HG03097 (cell line): ENCODE measurements at regions not wholly inside any gene's neighbourhood (a gene's known extent, or its start where the extent isn't known, plus 50 kb on each side); places are given as distances from the start of the nearest gene placed in this dataset.

Source experiments
- ATAC-seq: cut with Tn5 transposase; IDR thresholded peaks from one replicate; pipeline ENCODE4 v1.9.1; 2021; ENCODE audit not compliant: unreplicated experiment, low FRiP score

DNA sequence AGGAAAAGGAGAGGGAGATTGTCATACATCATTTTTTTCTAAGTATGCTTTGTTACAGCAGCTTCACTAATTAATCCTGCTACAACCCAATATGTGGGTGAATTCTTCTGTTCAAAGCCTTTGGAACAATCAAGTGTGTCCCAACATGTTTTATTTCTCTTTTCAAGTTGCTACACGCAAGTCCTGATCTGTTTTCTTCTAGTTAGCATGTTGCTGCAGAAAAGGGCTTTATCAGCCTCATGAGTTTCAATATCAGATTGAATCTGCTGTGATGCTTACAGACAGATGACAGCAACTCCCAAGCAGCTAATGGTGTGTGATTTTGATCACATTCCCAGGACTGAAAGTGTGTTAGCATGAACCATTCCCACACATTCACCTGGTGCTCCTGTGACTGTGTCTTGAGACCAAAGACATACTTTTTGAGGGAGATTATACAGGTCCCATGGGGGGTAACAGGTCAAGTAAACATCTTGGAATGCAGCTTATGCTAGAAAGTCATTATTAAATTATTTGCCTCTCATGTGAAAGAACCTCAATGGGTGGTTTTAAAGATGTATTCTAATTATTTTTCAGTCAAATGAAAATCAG, 96.9 kb upstream of the KCNJ16 start:
- no peak for ATAC-seq

GRCh38 chr17:69981441-69981840, 93.6 kb upstream of the KCNJ16 start:
- no peak for ATAC-seq

GRCh38 chr17:69995476-69995875, 79.5 kb upstream of the KCNJ16 start:
- no peak for ATAC-seq

- ATAC-seq, result no peak
Measured at GRCh38 chr17:69997332-69997731, 77.7 kb upstream of the KCNJ16 start.

- no peak for ATAC-seq
Measured at GRCh38 chr17:69999253-69999652, 75.8 kb upstream of the KCNJ16 start.

- ATAC-seq, result no peak
Measured at GRCh38 chr17:70006159-70006558, 68.9 kb upstream of the KCNJ16 start.

DNA sequence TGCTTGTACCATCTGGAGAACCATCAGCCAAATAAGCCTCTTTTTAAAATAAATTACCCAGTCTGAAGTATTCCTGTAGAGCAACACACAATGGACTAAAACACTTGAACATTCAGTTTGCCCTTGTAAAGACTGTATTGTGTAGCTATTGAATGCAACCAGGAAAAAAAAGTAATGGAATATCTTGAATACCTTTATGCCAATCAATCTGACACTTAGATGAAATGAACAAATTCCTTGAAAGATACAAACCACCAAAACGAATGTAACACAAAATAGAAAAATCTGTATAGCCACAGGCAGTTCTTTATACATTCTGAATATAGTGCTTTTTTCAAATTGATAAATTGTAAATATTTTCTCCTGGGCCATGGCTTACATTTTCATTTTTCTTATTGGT, 63.3 kb upstream of the KCNJ16 start:
- no peak for ATAC-seq

DNA sequence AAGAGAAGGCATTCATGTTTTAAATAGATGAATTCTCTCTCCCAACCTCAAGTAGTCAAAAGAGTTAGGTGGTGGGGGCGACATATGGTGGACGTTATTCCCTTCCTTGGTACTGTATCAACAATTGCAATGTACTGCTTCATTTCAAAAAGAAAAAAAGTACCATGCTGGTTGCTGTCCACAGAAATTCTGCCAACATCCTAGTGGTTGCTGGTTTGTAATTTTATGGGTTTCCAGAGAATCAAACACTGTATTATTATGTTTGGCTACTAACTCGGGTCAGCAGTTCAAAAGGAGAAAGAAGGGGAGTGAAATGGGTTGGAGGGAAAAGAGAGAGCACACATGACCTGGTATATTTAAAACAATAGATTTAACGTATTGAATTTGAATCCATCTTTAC, 61.1 kb upstream of the KCNJ16 start:
- no peak for ATAC-seq

GRCh38 chr17:70017112-70017511, 57.9 kb upstream of the KCNJ16 start:
- no peak for ATAC-seq

GRCh38 chr17:70017941-70018340, 57.1 kb upstream of the KCNJ16 start:
- no peak for ATAC-seq

DNA sequence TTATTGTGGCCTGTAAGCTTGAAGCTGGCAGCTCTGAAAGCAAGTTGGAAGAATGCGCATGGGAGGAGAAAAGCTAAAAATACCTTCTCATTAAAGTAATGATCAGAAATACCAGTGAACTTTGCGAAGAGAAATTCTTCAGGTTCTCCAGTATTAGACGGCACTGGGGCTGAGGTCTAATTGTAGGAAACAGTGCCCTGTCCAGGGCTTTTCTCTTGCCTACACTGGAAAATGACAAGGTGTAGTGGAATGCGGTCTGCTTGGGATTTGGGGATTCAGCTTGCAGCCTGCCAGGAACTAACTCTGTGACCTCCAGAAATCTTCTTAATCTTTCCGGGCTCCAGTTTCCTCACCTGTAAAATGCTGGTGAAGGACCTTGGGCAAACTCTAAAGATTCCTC, 53.3 kb upstream of the KCNJ16 start:
- no peak for ATAC-seq

DNA sequence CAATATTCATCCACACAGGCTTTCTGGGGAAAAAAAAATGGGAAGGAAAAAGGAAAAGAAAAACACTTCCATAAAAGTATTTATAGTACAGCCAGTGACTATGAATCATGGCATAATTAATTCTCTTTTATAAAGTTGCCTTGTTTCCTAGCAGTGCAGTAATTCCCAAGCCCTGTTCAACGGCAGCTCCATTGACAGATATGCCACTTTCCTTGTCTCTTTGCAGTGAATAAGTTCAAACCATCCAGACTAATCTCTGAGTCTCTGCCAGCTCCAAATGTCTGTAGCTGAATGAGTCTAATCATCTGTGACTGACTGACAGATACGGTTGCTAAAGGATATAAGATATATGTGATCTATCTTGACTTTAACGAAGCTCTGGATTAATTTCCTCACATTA, 52.9 kb upstream of the KCNJ16 start:
- ATAC-seq, result no peak

DNA sequence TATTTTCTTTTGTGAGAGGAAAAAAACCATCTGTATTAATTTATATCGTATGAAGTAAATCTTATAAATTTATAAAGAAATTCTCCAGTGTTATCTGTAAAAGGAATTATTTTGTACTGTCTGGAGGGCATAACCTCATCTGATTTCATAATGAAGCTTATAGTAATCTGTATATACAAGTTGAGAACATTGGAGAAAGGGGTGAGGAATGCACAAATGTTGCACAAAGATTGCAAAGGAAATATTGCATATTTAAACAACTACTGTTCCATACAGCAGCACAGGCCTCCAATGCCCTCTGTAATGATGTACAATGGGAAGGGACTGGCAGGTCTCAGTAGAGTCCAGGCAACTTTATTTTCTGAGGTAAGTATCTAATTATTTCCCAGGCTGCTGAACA, 50.8 kb upstream of the KCNJ16 start:
- no peak for ATAC-seq
